ENCODE measurements at regions not wholly inside any gene's neighbourhood (a gene's known extent, or its start where the extent isn't known, plus 50 kb on each side); places are given as distances from the start of the nearest gene placed in this dataset.

DNA sequence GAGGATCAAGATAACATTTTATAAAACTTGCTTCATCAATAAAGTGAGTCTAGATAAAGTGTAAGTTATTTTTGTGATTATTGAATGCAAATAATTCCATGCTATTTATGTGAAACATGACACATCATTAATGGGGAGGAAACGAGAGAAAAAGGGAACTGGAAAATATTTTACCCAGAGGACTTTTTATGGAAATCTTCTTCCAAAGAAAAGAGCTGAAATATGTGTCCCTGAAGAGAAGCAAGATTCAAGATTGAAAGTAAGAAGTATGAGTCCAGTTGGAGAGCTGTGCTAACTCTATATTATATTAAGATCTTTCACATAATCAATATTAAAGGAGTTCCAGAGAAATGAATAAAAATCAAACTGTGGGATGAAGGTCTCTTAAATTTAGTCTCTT lies 1361.8 kb downstream of the GATA3 start:
- no peaks in the 10 kb centered on the region for H3K4me1 ChIP-seq (ENCODE audit: control insufficient read depth, low read length)
- no peaks in the 10 kb centered on the region for H3K36me3 ChIP-seq (ENCODE audit: control insufficient read depth, low read length)
- H3K27ac ChIP-seq (ENCODE audit: low read depth, low read length): no peak overlapping the region
- H3K4me2 ChIP-seq (ENCODE audit: low read length): no peak overlapping the region
- no peaks in the 10 kb centered on the region for H3K9me3 ChIP-seq (ENCODE audit: control insufficient read depth, insufficient read depth, low read length)
- no peaks in the 10 kb centered on the region for H3K79me2 ChIP-seq (ENCODE audit: control insufficient read depth, low read length)
- TF ChIP-seq, protein P1, sequence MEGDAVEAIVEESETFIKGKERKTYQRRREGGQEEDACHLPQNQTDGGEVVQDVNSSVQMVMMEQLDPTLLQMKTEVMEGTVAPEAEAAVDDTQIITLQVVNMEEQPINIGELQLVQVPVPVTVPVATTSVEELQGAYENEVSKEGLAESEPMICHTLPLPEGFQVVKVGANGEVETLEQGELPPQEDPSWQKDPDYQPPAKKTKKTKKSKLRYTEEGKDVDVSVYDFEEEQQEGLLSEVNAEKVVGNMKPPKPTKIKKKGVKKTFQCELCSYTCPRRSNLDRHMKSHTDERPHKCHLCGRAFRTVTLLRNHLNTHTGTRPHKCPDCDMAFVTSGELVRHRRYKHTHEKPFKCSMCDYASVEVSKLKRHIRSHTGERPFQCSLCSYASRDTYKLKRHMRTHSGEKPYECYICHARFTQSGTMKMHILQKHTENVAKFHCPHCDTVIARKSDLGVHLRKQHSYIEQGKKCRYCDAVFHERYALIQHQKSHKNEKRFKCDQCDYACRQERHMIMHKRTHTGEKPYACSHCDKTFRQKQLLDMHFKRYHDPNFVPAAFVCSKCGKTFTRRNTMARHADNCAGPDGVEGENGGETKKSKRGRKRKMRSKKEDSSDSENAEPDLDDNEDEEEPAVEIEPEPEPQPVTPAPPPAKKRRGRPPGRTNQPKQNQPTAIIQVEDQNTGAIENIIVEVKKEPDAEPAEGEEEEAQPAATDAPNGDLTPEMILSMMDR (IDR thresholded peaks at IDR 0.05; ENCODE audit: low read depth, low read length, poor library complexity, severe bottlenecking): no peak
- TF ChIP-seq EZH2phosphoT487 (IDR thresholded peaks at IDR 0.05; ENCODE audit: borderline replicate concordance, low read length): no peak
- no peaks in the 10 kb centered on the region for H4K20me1 ChIP-seq (ENCODE audit: control insufficient read depth, insufficient read depth, low read depth, low read length)
- no peaks in the 10 kb centered on the region for H3F3A ChIP-seq (ENCODE audit: control insufficient read depth, insufficient read depth)
- H3K9me2 ChIP-seq (replicated peaks; ENCODE audit: control insufficient read depth, low read length): no peaks in the 10 kb centered on the region
- no peaks in the 10 kb centered on the region for H3K27me3 ChIP-seq (ENCODE audit: control insufficient read depth, low read length)
- H3K4me3 ChIP-seq (ENCODE audit: low read length): no peak overlapping the region

- TF ChIP-seq, protein P1 (IDR thresholded peaks at IDR 0.05; ENCODE audit: low read depth, low read length, poor library complexity, severe bottlenecking): no peak
- TF ChIP-seq EZH2phosphoT487 (IDR thresholded peaks at IDR 0.05; ENCODE audit: borderline replicate concordance, low read length): no peak
- Histone ChIP-seq H3K4me1 (ENCODE audit: control insufficient read depth, low read length) (no peaks in the 10 kb centered on the region), H3K4me3 (ENCODE audit: low read length) (no peak overlapping the region), H3K27me3 (ENCODE audit: control insufficient read depth, low read length) (no peaks in the 10 kb centered on the region), H3K27ac (ENCODE audit: low read depth, low read length) (no peak overlapping the region), H3K4me2 (ENCODE audit: low read length) (no peak overlapping the region), H3K36me3 (ENCODE audit: control insufficient read depth, low read length) (no peaks in the 10 kb centered on the region), H4K20me1 (ENCODE audit: control insufficient read depth, insufficient read depth, low read depth, low read length) (no peaks in the 10 kb centered on the region), H3K9me3 (ENCODE audit: control insufficient read depth, insufficient read depth, low read length) (no peaks in the 10 kb centered on the region), H3K9me2 (replicated peaks; ENCODE audit: control insufficient read depth, low read length) (no peaks in the 10 kb centered on the region), H3K79me2 (ENCODE audit: control insufficient read depth, low read length) (no peaks in the 10 kb centered on the region), H3F3A (ENCODE audit: control insufficient read depth, insufficient read depth) (no peaks in the 10 kb centered on the region)
Observed at GRCh38 chr10:9419757-9420156, 1365.3 kb downstream of the GATA3 start.

GRCh38 chr10:9427209-9427608 lies 1372.7 kb downstream of the GATA3 start:
- no peak overlapping the region for H3K4me3 ChIP-seq (ENCODE audit: low read length)
- H3K9me3 ChIP-seq (ENCODE audit: control insufficient read depth, insufficient read depth, low read length): peaks cover 5% of the 10 kb centered on the region; the same call in 1 of the 2 replicates
- no peaks in the 10 kb centered on the region for H3F3A ChIP-seq (ENCODE audit: control insufficient read depth, insufficient read depth)
- H3K27ac ChIP-seq (ENCODE audit: low read depth, low read length): no peak overlapping the region
- H3K9me2 ChIP-seq (replicated peaks; ENCODE audit: control insufficient read depth, low read length): no peaks in the 10 kb centered on the region
- TF ChIP-seq, protein P1 (IDR thresholded peaks at IDR 0.05; ENCODE audit: low read depth, low read length, poor library complexity, severe bottlenecking): no peak
- TF ChIP-seq EZH2phosphoT487 (IDR thresholded peaks at IDR 0.05; ENCODE audit: borderline replicate concordance, low read length): no peak
- no peaks in the 10 kb centered on the region for H4K20me1 ChIP-seq (ENCODE audit: control insufficient read depth, insufficient read depth, low read depth, low read length)
- no peaks in the 10 kb centered on the region for H3K36me3 ChIP-seq (ENCODE audit: control insufficient read depth, low read length)
- H3K79me2 ChIP-seq (ENCODE audit: control insufficient read depth, low read length): no peaks in the 10 kb centered on the region
- H3K4me1 ChIP-seq (ENCODE audit: control insufficient read depth, low read length): no peaks in the 10 kb centered on the region
- H3K27me3 ChIP-seq (ENCODE audit: control insufficient read depth, low read length): no peaks in the 10 kb centered on the region
- no peak overlapping the region for H3K4me2 ChIP-seq (ENCODE audit: low read length)

- no peaks in the 10 kb centered on the region for H3K4me1 ChIP-seq (ENCODE audit: control insufficient read depth, low read length)
- no peaks in the 10 kb centered on the region for H3K36me3 ChIP-seq (ENCODE audit: control insufficient read depth, low read length)
- H3K9me2 ChIP-seq (replicated peaks; ENCODE audit: control insufficient read depth, low read length): no peaks in the 10 kb centered on the region
- H3F3A ChIP-seq (ENCODE audit: control insufficient read depth, insufficient read depth): no peaks in the 10 kb centered on the region
- H4K20me1 ChIP-seq (ENCODE audit: control insufficient read depth, insufficient read depth, low read depth, low read length): no peaks in the 10 kb centered on the region
- H3K4me2 ChIP-seq (ENCODE audit: low read length): no peak overlapping the region
- H3K79me2 ChIP-seq (ENCODE audit: control insufficient read depth, low read length): no peaks in the 10 kb centered on the region
- no peak overlapping the region for H3K27ac ChIP-seq (ENCODE audit: low read depth, low read length)
- H3K4me3 ChIP-seq (ENCODE audit: low read length): no peak overlapping the region
- TF ChIP-seq EZH2phosphoT487 (IDR thresholded peaks at IDR 0.05; ENCODE audit: borderline replicate concordance, low read length): no peak
- TF ChIP-seq, protein P1 (IDR thresholded peaks at IDR 0.05; ENCODE audit: low read depth, low read length, poor library complexity, severe bottlenecking): no peak
- H3K9me3 ChIP-seq (ENCODE audit: control insufficient read depth, insufficient read depth, low read length): no peaks in the 10 kb centered on the region
- H3K27me3 ChIP-seq (ENCODE audit: control insufficient read depth, low read length): no peaks in the 10 kb centered on the region
Observed at GRCh38 chr10:9437131-9437530, 1382.6 kb downstream of the GATA3 start.

All from DOHH2 (cell line).